Mesenchymal stem cell (in vitro differentiated cells and primary cell): ENCODE measurements at regions not wholly inside any gene's neighbourhood (a gene's known extent, or its start where the extent isn't known, plus 50 kb on each side); places are given as distances from the start of the nearest gene placed in this dataset.

Experiments used
- DNase-seq: peaks from one replicate; pipeline ENCODE4 v3.0.0-alpha.2; 2013
- H2AFZ ChIP-seq: one replicate; pipeline ENCODE4 v1.6.1; 2013; ENCODE audit warnings: low read depth, mild to moderate bottlenecking, control low read depth, inconsistent platforms, low read length, moderate library complexity
- H2AK5ac ChIP-seq: 2 replicates; pipeline ENCODE4 v1.6.1; 2013; ENCODE audit warnings: low read length, moderate library complexity, mild to moderate bottlenecking, inconsistent platforms; ENCODE audit not compliant: severe bottlenecking
- H2BK120ac ChIP-seq: one replicate; pipeline ENCODE4 v1.6.1; 2013; ENCODE audit warnings: low read depth, mild to moderate bottlenecking, inconsistent platforms, low read length, moderate library complexity
- H2BK12ac ChIP-seq, 2 experiments: one replicate each; pipeline ENCODE4 v1.6.1; 2013; ENCODE audit warnings: inconsistent platforms in 2 of 2, low read length in 2 of 2, mild to moderate bottlenecking in 2 of 2, moderate library complexity in 2 of 2, control low read depth in 1 of 2
- H2BK15ac ChIP-seq: one replicate; pipeline ENCODE4 v1.6.1; 2013; ENCODE audit warnings: mild to moderate bottlenecking, low read depth, inconsistent platforms; ENCODE audit not compliant: poor library complexity, severe bottlenecking
- H2BK5ac ChIP-seq: 2 replicates; pipeline ENCODE4 v1.6.1; 2013; ENCODE audit warnings: low read depth, mild to moderate bottlenecking, low read length, control low read depth, inconsistent platforms; ENCODE audit not compliant: poor library complexity, severe bottlenecking
- H3K14ac ChIP-seq, 2 experiments: one replicate each; pipeline ENCODE4 v1.6.1; 2013; ENCODE audit warnings: inconsistent platforms in 2 of 2, low read length in 2 of 2, control low read depth in 1 of 2, mild to moderate bottlenecking in 1 of 2, moderate library complexity in 1 of 2
- H3K18ac ChIP-seq, 2 experiments: one replicate each; pipeline ENCODE4 v1.6.1; 2013; ENCODE audit warnings: inconsistent platforms in 2 of 2, low read length in 2 of 2, control low read depth in 1 of 2, low read depth in 1 of 2, mild to moderate bottlenecking in 1 of 2
- H3K23ac ChIP-seq, 2 experiments: one replicate each; pipeline ENCODE4 v1.6.1; 2013; ENCODE audit warnings: inconsistent platforms in 2 of 2, low read length in 2 of 2, mild to moderate bottlenecking in 2 of 2, moderate library complexity in 2 of 2, control low read depth in 1 of 2
- H3K27ac ChIP-seq: 2 replicates; pipeline ENCODE4 v1.5.1; 2013; ENCODE audit warnings: mild to moderate bottlenecking, moderate library complexity, low read length, control low read depth, inconsistent platforms; ENCODE audit not compliant: poor library complexity, severe bottlenecking
- H3K27me3 ChIP-seq, 2 experiments: 2 replicates each; pipeline versions ENCODE4 v1.6.1 to v1.7.0; 2013; ENCODE audit warnings: low read length in 2 of 2, mild to moderate bottlenecking in 2 of 2, moderate library complexity in 2 of 2, control low read depth in 1 of 2, inconsistent platforms in 1 of 2; ENCODE audit not compliant: control insufficient read depth in 1 of 2, insufficient read depth in 1 of 2
- H3K36me3 ChIP-seq, 2 experiments: 2 replicates each; pipeline versions ENCODE4 v1.6.1 to v1.7.0; 2013; ENCODE audit warnings: low read length in 2 of 2, control low read depth in 1 of 2, inconsistent platforms in 1 of 2, low read depth in 1 of 2, mild to moderate bottlenecking in 1 of 2; ENCODE audit not compliant: insufficient read depth in 2 of 2, control insufficient read depth in 1 of 2
- H3K4ac ChIP-seq, 2 experiments: one replicate each; pipeline ENCODE4 v1.6.1; 2013; ENCODE audit warnings: inconsistent platforms in 2 of 2, low read length in 2 of 2, mild to moderate bottlenecking in 2 of 2, moderate library complexity in 2 of 2, control low read depth in 1 of 2, low read depth in 1 of 2
- H3K4me1 ChIP-seq: 2 replicates; pipeline ENCODE4 v1.6.1; 2013; ENCODE audit warnings: low read depth, low read length, control low read depth; ENCODE audit not compliant: control insufficient read depth, insufficient read depth
- H3K4me2 ChIP-seq: 2 replicates; pipeline ENCODE4 v1.6.1; 2013; ENCODE audit warnings: low read length, mild to moderate bottlenecking, inconsistent platforms; ENCODE audit not compliant: poor library complexity, severe bottlenecking
- H3K4me3 ChIP-seq, 2 experiments: 2 replicates each; pipeline versions ENCODE4 v1.5.1 to v1.7.0; 2013; ENCODE audit warnings: low read length in 2 of 2, mild to moderate bottlenecking in 2 of 2, control low read depth in 1 of 2, low read depth in 1 of 2; ENCODE audit not compliant: insufficient read depth in 1 of 2
- H3K79me1 ChIP-seq: replicated peaks from 2 replicates; pipeline ENCODE4 v1.6.1; 2013; ENCODE audit warnings: mild to moderate bottlenecking, control low read depth, low read length, inconsistent platforms; ENCODE audit not compliant: poor library complexity, severe bottlenecking
- H3K9ac ChIP-seq: 2 replicates; pipeline ENCODE4 v1.7.0; 2013; ENCODE audit warnings: mild to moderate bottlenecking, low read length, moderate library complexity
- H3K9me3 ChIP-seq: 2 replicates; pipeline ENCODE4 v1.7.0; 2013; ENCODE audit warnings: mild to moderate bottlenecking, low read length; ENCODE audit not compliant: control insufficient read depth
- H4K8ac ChIP-seq: one replicate; pipeline ENCODE4 v1.6.1; 2013; ENCODE audit warnings: inconsistent platforms, mild to moderate bottlenecking, low read length, moderate library complexity
- H4K91ac ChIP-seq: one replicate; pipeline ENCODE4 v1.6.1; 2013; ENCODE audit warnings: mild to moderate bottlenecking, low read length, inconsistent platforms
- WGBS: methylation state at CpG from one replicate; pipeline ENCODE4 v1.1.7; 2013; ENCODE audit warnings: mixed read lengths; 5-methylcytosine and 5-hydroxymethylcytosine counted together

GRCh38 chr15:38862099-38862498 lies 297.5 kb upstream of the RASGRP1 start:
- no peak overlapping the region for H2AK5ac ChIP-seq
- H3K36me3 ChIP-seq = no peaks in the 10 kb centered on the region
- no peaks in the 10 kb centered on the region for H3K27me3 ChIP-seq
- no peak overlapping the region for H3K4me3 ChIP-seq
- H3K18ac ChIP-seq = no peak overlapping the region
- no peak overlapping the region for H2BK5ac ChIP-seq
- no peak overlapping the region for H2AFZ ChIP-seq
- H3K4ac ChIP-seq = no peak overlapping the region
- no peak overlapping the region for H4K8ac ChIP-seq
- H3K9ac ChIP-seq = no peak overlapping the region
- H3K4me2 ChIP-seq = no peak overlapping the region
- no peak overlapping the region for H4K91ac ChIP-seq
- no peak overlapping the region for H3K23ac ChIP-seq
- H2BK12ac ChIP-seq = no peak overlapping the region
- H3K27ac ChIP-seq = no peak overlapping the region
- no peaks in the 10 kb centered on the region for H3K79me1 ChIP-seq
- no peak overlapping the region for H2BK15ac ChIP-seq
- no peak overlapping the region for H2BK120ac ChIP-seq
- WGBS = no CpG with 5 or more reads among the region's 1 CpG
- DNase-seq = no peak
- no peaks in the 10 kb centered on the region for H3K9me3 ChIP-seq
- peaks cover 4% of the 10 kb centered on the region for H3K4me1 ChIP-seq
- H3K14ac ChIP-seq = no peak overlapping the region

GRCh38 chr15:38863381-38863780 lies 298.8 kb upstream of the RASGRP1 start:
- no peak overlapping the region for H3K4ac ChIP-seq
- H3K14ac ChIP-seq = no peak overlapping the region
- no peaks in the 10 kb centered on the region for H3K27me3 ChIP-seq
- no peak overlapping the region for H2BK120ac ChIP-seq
- no peak overlapping the region for H3K18ac ChIP-seq
- H2BK12ac ChIP-seq = no peak overlapping the region
- peaks cover 7% of the 10 kb centered on the region for H3K4me1 ChIP-seq
- H2AFZ ChIP-seq = no peak overlapping the region
- H3K27ac ChIP-seq = no peak overlapping the region
- H3K4me3 ChIP-seq = no peak overlapping the region
- H4K91ac ChIP-seq = no peak overlapping the region
- H4K8ac ChIP-seq = no peak overlapping the region
- H3K23ac ChIP-seq = no peak overlapping the region
- WGBS = no CpG with 5 or more reads among the region's 4 CpGs
- no peak for DNase-seq
- no peaks in the 10 kb centered on the region for H3K79me1 ChIP-seq
- no peak overlapping the region for H2AK5ac ChIP-seq
- no peak overlapping the region for H3K9ac ChIP-seq
- H2BK5ac ChIP-seq = no peak overlapping the region
- no peaks in the 10 kb centered on the region for H3K9me3 ChIP-seq
- H2BK15ac ChIP-seq = no peak overlapping the region
- H3K4me2 ChIP-seq = no peak overlapping the region
- no peaks in the 10 kb centered on the region for H3K36me3 ChIP-seq

- WGBS = 76% methylated on average over 3 of the region's 3 CpGs
- no peak overlapping the region for H4K91ac ChIP-seq
- H2BK15ac ChIP-seq = no peak overlapping the region
- H3K27me3 ChIP-seq = no peaks in the 10 kb centered on the region
- no peak overlapping the region for H3K14ac ChIP-seq
- H2BK5ac ChIP-seq = no peak overlapping the region
- no peaks in the 10 kb centered on the region for H3K36me3 ChIP-seq
- H3K9me3 ChIP-seq = no peaks in the 10 kb centered on the region
- peak overlapping the region in 1 of 2 experiments; percentile 16 for H3K4ac ChIP-seq
- H3K4me3 ChIP-seq = peak overlapping the region in 1 of 2 experiments; percentile 29
- peak overlapping the region; percentile 38 for H3K9ac ChIP-seq
- peak overlapping the region in 1 of 2 experiments; percentile 1 for H2BK12ac ChIP-seq
- DNase-seq = no peak
- no peak overlapping the region for H3K27ac ChIP-seq
- no peak overlapping the region for H4K8ac ChIP-seq
- no peak overlapping the region for H2BK120ac ChIP-seq
- H3K23ac ChIP-seq = no peak overlapping the region
- H3K18ac ChIP-seq = no peak overlapping the region
- peaks cover 8% of the 10 kb centered on the region for H3K4me1 ChIP-seq
- H2AFZ ChIP-seq = no peak overlapping the region
- no peak overlapping the region for H2AK5ac ChIP-seq
- H3K79me1 ChIP-seq = no peaks in the 10 kb centered on the region
- H3K4me2 ChIP-seq = no peak overlapping the region
Measured at GRCh38 chr15:38864122-38864521, 299.5 kb upstream of the RASGRP1 start.

GRCh38 chr15:38864827-38865581 lies 300.4 kb upstream of the RASGRP1 start:
- no peaks in the 10 kb centered on the region for H3K27me3 ChIP-seq
- WGBS = 87% methylated on average over 9 of the region's 9 CpGs
- no peak overlapping the region for H3K14ac ChIP-seq
- no peak overlapping the region for H3K23ac ChIP-seq
- peak; percentile 37 for DNase-seq
- peak overlapping the region; percentile 45 for H4K8ac ChIP-seq
- H3K27ac ChIP-seq = no peak overlapping the region
- no peak overlapping the region for H2AFZ ChIP-seq
- H3K9me3 ChIP-seq = no peaks in the 10 kb centered on the region
- peak overlapping the region; percentile 34 for H2BK15ac ChIP-seq
- H3K36me3 ChIP-seq = no peaks in the 10 kb centered on the region
- peak overlapping the region in 1 of 2 experiments; percentile 29 for H3K4me3 ChIP-seq
- H2BK120ac ChIP-seq = no peak overlapping the region
- no peak overlapping the region for H4K91ac ChIP-seq
- peak overlapping the region in 1 of 2 experiments; percentile 65 for H2BK12ac ChIP-seq
- no peak overlapping the region for H2AK5ac ChIP-seq
- H3K9ac ChIP-seq = peak overlapping the region; percentile 38
- H3K79me1 ChIP-seq = no peaks in the 10 kb centered on the region
- H3K4me1 ChIP-seq = peaks cover 8% of the 10 kb centered on the region
- no peak overlapping the region for H3K4ac ChIP-seq
- no peak overlapping the region for H3K4me2 ChIP-seq
- H3K18ac ChIP-seq = no peak overlapping the region
- no peak overlapping the region for H2BK5ac ChIP-seq
